ENCODE measurements at regions not wholly inside any gene's neighbourhood (a gene's known extent, or its start where the extent isn't known, plus 50 kb on each side); places are given as distances from the start of the nearest gene placed in this dataset.

- ATAC-seq = no peak
Observed at GRCh38 chr2:121900391-121900790, 144.9 kb downstream of the TSN start.

GRCh38 chr2:121902171-121902591 lies 146.7 kb downstream of the TSN start:
- no peak for TF ChIP-seq CTCF (IDR thresholded peaks at IDR 0.05)
- WGBS, 3 donors = 64 to 78% (median 72%) methylated on average over 18 of the region's 18 CpGs
- Histone ChIP-seq H3K4me1 (no peaks in the 10 kb centered on the region), H3K27ac (no peak overlapping the region), H3K36me3 (ENCODE audit: insufficient read depth in 1 of 2, low read depth in 1 of 2) (no peaks in the 10 kb centered on the region), H3K4me3 (no peak overlapping the region), H3K9me3 (no peaks in the 10 kb centered on the region), H3K27me3 (ENCODE audit: insufficient read depth in 3 of 3, low read length in 2 of 3) (peaks cover 0 to under 1% (median 0%) of the 10 kb centered on the region in 3 donors)
- DNase-seq (no peak), ATAC-seq (no peak)
- intact Hi-C loops (cut with DNase I) = no loop called here

More at GRCh38 chr2:121900391-121900790, 144.9 kb downstream of the TSN start:
- no peak for TF ChIP-seq CTCF (IDR thresholded peaks at IDR 0.05)
- 80 to 89% (median 84%) methylated on average over 8 of the region's 8 CpGs for WGBS, 3 donors
- Histone ChIP-seq H3K9me3 (no peaks in the 10 kb centered on the region), H3K4me3 (no peak overlapping the region), H3K27me3 (ENCODE audit: insufficient read depth in 3 of 3, low read length in 2 of 3) (no peaks in the 10 kb centered on the region), H3K36me3 (ENCODE audit: insufficient read depth in 1 of 2, low read depth in 1 of 2) (no peaks in the 10 kb centered on the region), H3K27ac (no peak overlapping the region), H3K4me1 (no peaks in the 10 kb centered on the region)
- intact Hi-C loops (cut with DNase I) = no loop called here
- DNase-seq = no peak

GRCh38 chr2:121902616-121903015 lies 147.2 kb downstream of the TSN start:
- DNase-seq (no peak), ATAC-seq (no peak)
- WGBS, 3 donors = 44 to 60% (median 55%) methylated on average over 13 of the region's 13 CpGs
- peak overlapping the region; percentile 4 for H3K4me3 ChIP-seq
- no peaks in the 10 kb centered on the region for H3K9me3 ChIP-seq
- no peak for TF ChIP-seq CTCF (IDR thresholded peaks at IDR 0.05)
- no peak overlapping the region for H3K27ac ChIP-seq
- intact Hi-C loops (cut with DNase I) = no loop called here
- no peaks in the 10 kb centered on the region for H3K4me1 ChIP-seq
- H3K27me3 ChIP-seq (ENCODE audit: insufficient read depth in 3 of 3, low read length in 2 of 3) = peaks cover 0 to 4% (median 0%) of the 10 kb centered on the region in 3 donors
- no peaks in the 10 kb centered on the region for H3K36me3 ChIP-seq (ENCODE audit: insufficient read depth in 1 of 2, low read depth in 1 of 2)

- no peak for ATAC-seq
- no peak for DNase-seq
- Histone ChIP-seq H3K9me3 (no peaks in the 10 kb centered on the region), H3K4me1 (no peaks in the 10 kb centered on the region), H3K27ac (no peak overlapping the region), H3K36me3 (ENCODE audit: insufficient read depth in 1 of 2, low read depth in 1 of 2) (no peaks in the 10 kb centered on the region), H3K27me3 (ENCODE audit: insufficient read depth in 3 of 3, low read length in 2 of 3) (peaks cover 0 to 4% (median 0%) of the 10 kb centered on the region in 3 donors), H3K4me3 (peak overlapping the region; percentile 4)
- TF ChIP-seq CTCF (IDR thresholded peaks at IDR 0.05) = no peak
- 18 to 29% (median 25%) methylated on average over 14 of the region's 14 CpGs for WGBS, 3 donors
- intact Hi-C loops (cut with DNase I) = no loop called here
Observed at GRCh38 chr2:121903037-121903689, 147.7 kb downstream of the TSN start.

- DNase-seq = no peak
- no peak for TF ChIP-seq CTCF (IDR thresholded peaks at IDR 0.05)
- no peak for ATAC-seq
- Histone ChIP-seq H3K9me3 (no peaks in the 10 kb centered on the region), H3K27ac (no peak overlapping the region), H3K27me3 (ENCODE audit: insufficient read depth in 3 of 3, low read length in 2 of 3) (peaks cover 0 to 4% (median 0%) of the 10 kb centered on the region in 3 donors), H3K36me3 (ENCODE audit: insufficient read depth in 1 of 2, low read depth in 1 of 2) (no peaks in the 10 kb centered on the region), H3K4me1 (no peaks in the 10 kb centered on the region), H3K4me3 (no peak overlapping the region)
- WGBS, 3 donors = 51 to 57% (median 56%) methylated on average over 2 of the region's 2 CpGs
- intact Hi-C loops (cut with DNase I) = no loop called here
Observed at GRCh38 chr2:121904656-121905055, 149.2 kb downstream of the TSN start.
